ENCODE measurements at regions not wholly inside any gene's neighbourhood (a gene's known extent, or its start where the extent isn't known, plus 50 kb on each side); places are given as distances from the start of the nearest gene placed in this dataset.

- no peak for DNase-seq
Measured at GRCh38 chr15:73001840-73002239, 50.4 kb upstream of the NEO1 start.

- DNase-seq: no peak
Measured at GRCh38 chr15:73000293-73000692, 52.0 kb upstream of the NEO1 start.

GRCh38 chr15:72999586-72999985 lies 52.7 kb upstream of the NEO1 start:
- DNase-seq: no peak

- no peak for DNase-seq
Measured at GRCh38 chr15:72998681-72999466, 53.4 kb upstream of the NEO1 start.

DNA sequence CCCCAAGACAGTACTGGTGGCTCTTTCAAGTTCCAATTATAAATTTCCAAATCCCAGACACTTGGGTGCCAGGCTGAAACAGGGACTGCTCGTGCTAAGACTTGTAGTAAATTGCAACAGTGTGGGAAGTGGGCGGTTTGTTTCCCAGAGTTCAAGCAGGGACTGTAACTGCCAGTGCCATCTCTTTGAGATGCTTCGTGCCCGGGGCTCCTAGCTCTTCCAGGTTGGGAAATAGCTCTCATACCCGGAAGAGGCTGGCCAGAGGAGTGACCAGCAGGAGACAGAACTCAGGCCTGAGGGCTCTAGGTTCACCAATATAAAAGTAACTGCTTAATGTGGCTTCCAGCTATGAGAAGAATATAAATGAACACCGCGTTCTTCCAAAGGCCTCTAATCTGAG lies 54.0 kb upstream of the NEO1 start:
- no peak for DNase-seq

DNA sequence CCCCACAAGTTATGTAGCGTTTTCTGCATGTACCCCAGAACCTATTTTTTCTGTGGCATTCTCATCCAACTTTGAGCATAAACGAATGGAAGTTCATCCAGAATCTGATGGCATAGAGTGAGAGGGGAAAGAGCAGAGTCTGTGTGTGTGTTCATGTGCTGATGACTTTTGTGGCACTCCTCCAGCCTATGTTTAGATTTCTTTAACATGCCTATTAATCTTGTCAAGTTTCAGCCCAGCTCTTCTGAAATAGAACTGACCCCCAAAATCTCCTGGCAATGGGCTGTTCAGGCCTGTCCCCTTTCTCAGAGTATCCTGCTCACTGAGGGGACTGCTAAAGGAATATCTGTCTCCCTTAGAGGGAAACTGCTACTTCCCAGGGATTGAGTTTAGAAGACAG lies 56.4 kb upstream of the NEO1 start:
- no peak for DNase-seq

DNA sequence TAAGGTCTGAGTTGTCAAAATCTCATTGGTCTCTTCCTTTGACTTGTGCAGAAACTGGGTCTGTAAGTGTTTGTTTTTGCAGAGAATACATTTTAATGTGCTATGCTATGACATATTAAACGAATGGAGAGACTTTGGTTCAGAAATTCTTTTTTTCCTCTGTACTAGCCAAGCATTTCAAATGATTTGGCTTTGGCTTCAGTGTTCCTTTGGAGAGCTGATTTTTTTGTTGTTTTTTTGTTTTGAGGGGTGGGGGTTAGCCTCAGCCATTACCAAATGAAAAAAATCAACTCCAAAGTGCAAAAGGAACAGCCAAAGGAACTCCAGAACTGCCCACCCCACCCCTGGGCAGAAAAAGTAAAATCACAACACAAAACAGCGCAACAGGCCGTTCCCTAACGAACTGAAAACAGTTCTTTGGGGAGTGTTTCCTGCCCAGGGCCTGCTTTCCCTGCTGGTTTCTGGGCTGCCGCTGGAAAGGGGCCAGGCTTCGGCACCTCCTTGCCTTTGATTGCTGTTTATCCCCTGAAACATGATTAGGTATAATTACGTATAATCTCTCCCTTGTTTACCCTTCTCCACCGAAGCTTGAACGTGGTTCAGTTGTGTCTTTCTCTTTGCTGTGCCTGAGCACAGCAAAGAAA lies 57.6 kb upstream of the NEO1 start:
- no peak for DNase-seq

- no peak for DNase-seq
Measured at GRCh38 chr15:72992841-72993252, 59.4 kb upstream of the NEO1 start.

- DNase-seq: no peak
Measured at GRCh38 chr15:72991026-72991425, 61.2 kb upstream of the NEO1 start.

- no peak for DNase-seq
Measured at GRCh38 chr15:72983801-72984545, 68.3 kb upstream of the NEO1 start.

DNA sequence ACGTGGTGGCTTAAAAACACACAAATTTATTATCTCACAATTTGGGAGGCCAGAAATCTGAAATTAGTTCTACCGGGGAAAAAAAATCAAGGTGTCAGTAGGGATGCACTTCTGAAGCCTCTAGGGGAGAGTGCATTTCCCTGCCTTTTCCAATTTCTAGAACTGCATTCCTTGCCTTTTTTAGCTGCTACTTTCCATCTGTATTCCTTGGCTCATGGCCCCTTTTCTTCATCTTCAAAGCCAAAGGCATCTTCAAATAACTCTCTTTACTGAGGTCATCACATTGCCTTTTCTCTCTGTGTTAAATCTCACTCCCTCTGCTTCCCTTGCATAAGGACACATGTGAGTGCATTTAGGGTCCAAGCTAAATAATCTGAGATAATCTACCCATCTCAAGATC lies 69.5 kb upstream of the NEO1 start:
- no peak for DNase-seq

GRCh38 chr15:72980661-72981060 lies 71.6 kb upstream of the NEO1 start:
- DNase-seq: no peak

DNA sequence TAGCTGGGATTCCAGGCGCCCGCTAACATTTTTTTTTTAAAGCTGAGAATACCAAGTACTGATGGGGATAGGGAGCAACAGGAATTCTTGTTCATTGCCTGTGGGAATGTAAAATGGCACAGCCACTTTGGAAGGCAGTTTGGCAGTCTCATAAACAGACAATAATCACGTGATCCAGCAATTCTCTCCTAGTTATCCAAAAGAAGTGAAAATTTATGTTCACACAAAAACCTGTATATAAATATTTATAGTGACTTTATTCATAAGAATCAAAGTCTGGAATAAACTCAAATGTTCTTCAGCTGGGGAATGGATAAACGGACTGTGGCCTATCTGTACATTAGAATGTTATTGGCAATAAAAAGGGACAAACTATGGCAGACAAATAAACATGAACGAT lies 72.5 kb upstream of the NEO1 start:
- no peak for DNase-seq

- no peak for DNase-seq
Measured at GRCh38 chr15:72979308-72979707, 73.0 kb upstream of the NEO1 start.

DNA sequence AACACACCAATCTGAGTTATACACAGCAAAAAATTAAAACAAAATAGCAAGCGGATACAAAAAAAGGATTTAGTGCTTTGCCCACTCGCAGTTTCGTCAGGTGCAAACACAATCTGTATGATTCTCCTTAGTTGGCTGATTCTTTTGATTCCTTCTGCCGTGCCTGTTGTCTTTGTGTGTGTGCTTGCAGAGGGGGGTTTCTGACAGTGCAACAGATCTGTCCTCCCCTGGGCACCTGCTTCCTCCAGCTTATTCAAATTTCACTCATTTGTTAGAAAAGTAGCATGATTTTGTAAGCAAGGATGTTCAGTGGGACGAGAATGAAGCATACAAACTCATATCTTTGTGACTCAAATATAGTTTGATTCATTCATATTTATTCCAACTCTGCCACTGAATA lies 74.0 kb upstream of the NEO1 start:
- no peak for DNase-seq

DNA sequence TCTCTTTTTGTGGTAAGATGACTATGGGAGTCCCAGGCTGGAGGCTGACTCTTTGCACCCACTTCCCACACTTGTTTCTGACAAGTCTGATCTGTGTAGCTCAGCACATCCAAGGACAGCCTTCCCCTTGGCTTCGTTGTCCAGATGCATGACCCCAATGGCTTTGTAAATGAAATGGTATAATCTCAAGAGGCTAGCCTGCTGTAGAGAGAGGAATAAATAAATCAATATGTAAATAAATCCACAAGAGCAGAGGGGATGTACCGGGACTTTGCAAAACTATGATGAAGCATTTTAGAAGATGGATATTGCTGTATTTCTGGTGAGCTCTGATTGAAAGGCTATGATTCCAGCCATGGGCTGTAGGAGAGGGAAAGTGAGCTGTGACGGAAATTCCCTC lies 79.9 kb upstream of the NEO1 start:
- DNase-seq: no peak

DNA sequence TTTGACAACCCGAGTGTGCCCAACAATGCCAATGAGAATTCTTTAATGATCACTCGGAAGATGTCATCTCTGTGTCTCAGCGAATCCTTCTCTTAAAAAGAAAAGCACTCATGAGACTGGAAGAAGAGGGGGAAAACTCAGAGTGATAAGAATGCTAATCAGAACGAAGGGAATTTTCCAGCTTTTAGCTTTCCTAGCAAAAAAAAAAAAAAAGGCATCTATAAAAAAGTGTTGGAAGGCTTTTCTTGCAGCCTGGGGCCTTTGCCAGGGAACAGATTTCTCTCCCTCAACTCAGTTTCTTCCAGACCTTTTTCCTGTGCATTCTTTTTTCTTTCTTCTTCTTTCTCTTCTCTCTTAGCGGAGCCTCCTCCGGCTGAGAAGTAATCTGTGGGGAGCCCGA lies 80.5 kb upstream of the NEO1 start:
- DNase-seq: no peak

- DNase-seq: no peak
Measured at GRCh38 chr15:72970933-72971760, 81.1 kb upstream of the NEO1 start.

DNA sequence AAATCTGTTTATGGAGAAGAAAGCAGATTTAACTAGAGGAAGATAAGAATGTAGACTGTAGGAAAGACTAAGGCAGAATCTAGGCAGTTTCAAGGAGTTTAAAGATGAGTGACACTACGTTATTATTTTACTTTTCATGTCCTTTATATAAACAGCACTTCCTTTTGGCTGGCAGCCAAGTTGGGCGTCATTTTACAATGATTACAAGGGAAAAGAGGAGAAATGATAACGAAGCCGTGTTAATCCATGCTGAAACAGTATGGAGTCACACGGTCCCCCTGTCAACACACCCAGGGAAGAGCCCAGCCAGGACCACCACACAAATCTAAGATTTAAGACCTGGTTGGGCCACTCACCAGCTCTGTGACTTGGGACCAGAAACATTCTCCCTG lies 83.7 kb upstream of the NEO1 start:
- no peak for DNase-seq

GRCh38 chr15:72967811-72968530 lies 84.3 kb upstream of the NEO1 start:
- DNase-seq: no peak

GRCh38 chr15:72967397-72967796 lies 84.9 kb upstream of the NEO1 start:
- DNase-seq: no peak

- no peak for DNase-seq
Measured at GRCh38 chr15:72966641-72967040, 85.6 kb upstream of the NEO1 start.
